ENCODE measurements at regions not wholly inside any gene's neighbourhood (a gene's known extent, or its start where the extent isn't known, plus 50 kb on each side); places are given as distances from the start of the nearest gene placed in this dataset.
"Not testable (repeated sequence)": the region's sequence is repeated elsewhere in the genome, so short reads cannot be mapped to it uniquely, and the experiment has no call there.

GRCh38 chr3:106435899-106436453 is 567.2 kb upstream of the CBLB start:
- no peak overlapping the region for H3K4me3 ChIP-seq (ENCODE audit: low read depth, poor library complexity, severe bottlenecking)
- intact Hi-C loops (cut with DNase I; ENCODE audit: low total_unique reads): no loop called here
- DNase-seq (ENCODE audit: low spot score in 2 of 2): no peak
- WGBS, 2 donors: 69 to 88% methylated on average over 1 of the region's 1 CpG
- no peak for TF ChIP-seq POLR2A (IDR thresholded peaks at IDR 0.05)
- TF ChIP-seq, protein P1, sequence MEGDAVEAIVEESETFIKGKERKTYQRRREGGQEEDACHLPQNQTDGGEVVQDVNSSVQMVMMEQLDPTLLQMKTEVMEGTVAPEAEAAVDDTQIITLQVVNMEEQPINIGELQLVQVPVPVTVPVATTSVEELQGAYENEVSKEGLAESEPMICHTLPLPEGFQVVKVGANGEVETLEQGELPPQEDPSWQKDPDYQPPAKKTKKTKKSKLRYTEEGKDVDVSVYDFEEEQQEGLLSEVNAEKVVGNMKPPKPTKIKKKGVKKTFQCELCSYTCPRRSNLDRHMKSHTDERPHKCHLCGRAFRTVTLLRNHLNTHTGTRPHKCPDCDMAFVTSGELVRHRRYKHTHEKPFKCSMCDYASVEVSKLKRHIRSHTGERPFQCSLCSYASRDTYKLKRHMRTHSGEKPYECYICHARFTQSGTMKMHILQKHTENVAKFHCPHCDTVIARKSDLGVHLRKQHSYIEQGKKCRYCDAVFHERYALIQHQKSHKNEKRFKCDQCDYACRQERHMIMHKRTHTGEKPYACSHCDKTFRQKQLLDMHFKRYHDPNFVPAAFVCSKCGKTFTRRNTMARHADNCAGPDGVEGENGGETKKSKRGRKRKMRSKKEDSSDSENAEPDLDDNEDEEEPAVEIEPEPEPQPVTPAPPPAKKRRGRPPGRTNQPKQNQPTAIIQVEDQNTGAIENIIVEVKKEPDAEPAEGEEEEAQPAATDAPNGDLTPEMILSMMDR (IDR thresholded peaks at IDR 0.05): no peak

- WGBS, 2 donors: 94 to 100% methylated on average over 1 of the region's 1 CpG
- intact Hi-C loops (cut with DNase I; ENCODE audit: low total_unique reads): no loop called here
- TF ChIP-seq, protein P1 (IDR thresholded peaks at IDR 0.05): no peak
- no peak for TF ChIP-seq POLR2A (IDR thresholded peaks at IDR 0.05)
- H3K4me3 ChIP-seq (ENCODE audit: low read depth, poor library complexity, severe bottlenecking): no peak overlapping the region
- no peak for DNase-seq (ENCODE audit: low spot score in 2 of 2)
Measured at GRCh38 chr3:106438887-106439286, 570.1 kb upstream of the CBLB start.

GRCh38 chr3:106440672-106441071 is 571.9 kb upstream of the CBLB start:
- no peak for DNase-seq (ENCODE audit: low spot score in 2 of 2)
- H3K4me3 ChIP-seq (ENCODE audit: low read depth, poor library complexity, severe bottlenecking): no peak overlapping the region
- 67 to 78% methylated on average over 2 of the region's 2 CpGs for WGBS, 2 donors
- intact Hi-C loops (cut with DNase I; ENCODE audit: low total_unique reads): no loop called here
- no peak for TF ChIP-seq POLR2A (IDR thresholded peaks at IDR 0.05)
- TF ChIP-seq, protein P1 (IDR thresholded peaks at IDR 0.05): no peak

DNA sequence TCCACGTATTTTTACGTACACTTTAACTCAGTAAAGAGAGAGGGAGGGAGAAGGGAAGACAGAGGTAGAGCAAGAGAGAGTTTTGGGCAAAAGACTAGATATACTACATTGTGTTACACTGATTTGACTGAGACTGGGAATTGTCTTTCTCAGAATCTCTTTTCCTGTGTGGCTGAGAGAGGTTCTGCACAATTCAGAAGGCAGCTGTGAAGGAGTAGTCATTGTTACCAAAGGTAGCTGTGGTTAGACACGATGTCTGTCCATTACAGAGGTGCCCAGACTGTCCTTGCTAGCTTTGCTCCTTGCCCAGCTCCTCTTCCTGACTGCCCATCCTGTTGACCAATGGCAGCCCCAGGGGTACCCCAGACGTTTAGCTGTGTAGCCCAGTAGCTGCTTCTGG is 577.5 kb upstream of the CBLB start:
- no peak overlapping the region for H3K4me3 ChIP-seq (ENCODE audit: low read depth, poor library complexity, severe bottlenecking)
- TF ChIP-seq POLR2A (IDR thresholded peaks at IDR 0.05): no peak
- TF ChIP-seq, protein P1 (IDR thresholded peaks at IDR 0.05): no peak
- intact Hi-C loops (cut with DNase I; ENCODE audit: low total_unique reads): no loop called here
- no peak for DNase-seq (ENCODE audit: low spot score in 2 of 2)
- WGBS, 2 donors: 65 to 67% methylated on average over 4 of the region's 4 CpGs

DNA sequence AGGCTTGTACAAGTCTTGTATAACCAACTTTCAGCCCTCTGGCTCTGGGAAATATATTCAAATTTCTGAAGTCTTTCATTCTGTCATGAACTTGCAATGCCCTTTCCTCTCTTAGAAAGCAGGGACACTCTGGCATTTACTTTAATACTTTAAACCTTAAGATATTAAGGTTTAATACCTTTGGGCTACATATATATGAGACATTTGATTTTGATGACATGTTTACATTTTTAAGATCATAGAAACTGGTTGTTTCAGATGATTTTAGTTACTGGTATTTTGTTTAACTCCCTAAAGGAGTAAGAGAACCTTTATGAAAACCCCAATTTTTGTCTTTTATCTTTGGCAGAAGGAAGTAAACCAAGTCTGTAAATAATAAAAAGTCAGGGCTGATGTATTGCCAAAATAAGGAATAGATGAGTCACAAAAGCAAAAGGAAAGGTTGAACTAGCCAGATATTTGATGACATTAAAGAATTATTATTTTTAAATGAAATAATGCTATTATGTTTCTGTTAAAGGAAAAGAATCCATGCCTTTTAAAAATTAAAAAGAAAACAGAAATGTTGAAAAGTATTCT is 579.0 kb upstream of the CBLB start:
- no peak for DNase-seq (ENCODE audit: low spot score in 2 of 2)
- no peak for TF ChIP-seq POLR2A (IDR thresholded peaks at IDR 0.05)
- TF ChIP-seq, protein P1 (IDR thresholded peaks at IDR 0.05): no peak
- intact Hi-C loops (cut with DNase I; ENCODE audit: low total_unique reads): no loop called here
- no peak overlapping the region for H3K4me3 ChIP-seq (ENCODE audit: low read depth, poor library complexity, severe bottlenecking)

- intact Hi-C loops (cut with DNase I; ENCODE audit: low total_unique reads); DNase-seq (ENCODE audit: low spot score in 2 of 2); H3K4me3 ChIP-seq (ENCODE audit: low read depth, poor library complexity, severe bottlenecking): not testable (repeated sequence)
- 74 to 85% methylated on average over 3 of the region's 3 CpGs for WGBS, 2 donors
Measured at GRCh38 chr3:106448372-106448966, 579.7 kb upstream of the CBLB start.
